Stimulated activated CD4-positive, alpha-beta T cell treated with anti-CD3 and anti-CD28 coated beads, Interleukin-1b, Interleukin-23, amount 100 ng/mL, for 4 hours (primary cell): ENCODE measurements at regions not wholly inside any gene's neighbourhood (a gene's known extent, or its start where the extent isn't known, plus 50 kb on each side); places are given as distances from the start of the nearest gene placed in this dataset.
A peak's percentile ranks its signal among the peaks of the same experiment; 100 is the strongest.
"Not testable (repeated sequence)": the region's sequence is repeated elsewhere in the genome, so short reads cannot be mapped to it uniquely, and the experiment has no call there.

Experiments
- DNase-seq, 2 donors: peaks; one replicate each; pipeline ENCODE4 v3.0.0-alpha.2; 2020; ENCODE audit warnings: low read depth in 2 of 2

- not testable (repeated sequence) for DNase-seq
Observed at GRCh38 chr1:221966888-221967287, 225.0 kb upstream of the DUSP10 start.

- not testable (repeated sequence) for DNase-seq
Observed at GRCh38 chr1:221965891-221966290, 224.0 kb upstream of the DUSP10 start.

GRCh38 chr1:221965252-221965651 is 223.4 kb upstream of the DUSP10 start:
- DNase-seq = no peak

GRCh38 chr1:221963742-221964141 is 221.9 kb upstream of the DUSP10 start:
- DNase-seq = no peak

GRCh38 chr1:221962385-221962784 is 220.5 kb upstream of the DUSP10 start:
- no peak for DNase-seq

- peak in 1 of 2 donors; percentile 19 for DNase-seq
Observed at GRCh38 chr1:221961532-221962292, 219.8 kb upstream of the DUSP10 start.

- DNase-seq = not testable (repeated sequence)
Observed at GRCh38 chr1:221958161-221958562, 216.3 kb upstream of the DUSP10 start.

- not testable (repeated sequence) for DNase-seq
Observed at GRCh38 chr1:221957350-221957749, 215.5 kb upstream of the DUSP10 start.

GRCh38 chr1:221949996-221950395 is 208.1 kb upstream of the DUSP10 start:
- DNase-seq = no peak

GRCh38 chr1:221948459-221948858 is 206.6 kb upstream of the DUSP10 start:
- no peak for DNase-seq

- DNase-seq = no peak
Observed at GRCh38 chr1:221947731-221948130, 205.8 kb upstream of the DUSP10 start.

- no peak for DNase-seq
Observed at GRCh38 chr1:221946768-221947167, 204.9 kb upstream of the DUSP10 start.

- no peak for DNase-seq
Observed at GRCh38 chr1:221945669-221946068, 203.8 kb upstream of the DUSP10 start.

- DNase-seq = no peak
Observed at GRCh38 chr1:221944247-221944870, 202.5 kb upstream of the DUSP10 start.

GRCh38 chr1:221940631-221941030 is 198.7 kb upstream of the DUSP10 start:
- no peak for DNase-seq

GRCh38 chr1:221939607-221940006 is 197.7 kb upstream of the DUSP10 start:
- no peak for DNase-seq

GRCh38 chr1:221937155-221937953 is 195.5 kb upstream of the DUSP10 start:
- DNase-seq = no peak

GRCh38 chr1:221933814-221934213 is 191.9 kb upstream of the DUSP10 start:
- no peak for DNase-seq

- no peak for DNase-seq
Observed at GRCh38 chr1:221926441-221926840, 184.6 kb upstream of the DUSP10 start.

- DNase-seq = no peak
Observed at GRCh38 chr1:221925947-221926346, 184.1 kb upstream of the DUSP10 start.

- DNase-seq = no peak
Observed at GRCh38 chr1:221923929-221924598, 182.2 kb upstream of the DUSP10 start.

GRCh38 chr1:221921936-221922335 is 180.0 kb upstream of the DUSP10 start:
- DNase-seq = no peak
